ENCODE measurements at regions not wholly inside any gene's neighbourhood (a gene's known extent, or its start where the extent isn't known, plus 50 kb on each side); places are given as distances from the start of the nearest gene placed in this dataset.

- TF ChIP-seq ETV6 (conservative IDR thresholded peaks at IDR 0.05 in 1 of 2, IDR thresholded peaks at IDR 0.05 in 1 of 2; ENCODE audit: borderline replicate concordance in 1 of 2, low read depth in 1 of 2) (no peak), MYB (IDR thresholded peaks at IDR 0.05; ENCODE audit: borderline replicate concordance, low read depth, low read length) (no peak), TCF12 (IDR thresholded peaks at IDR 0.05; ENCODE audit: low read depth, low read length) (no peak), BCL11A (IDR thresholded peaks at IDR 0.05; ENCODE audit: low read depth, low read length) (no peak), CREM (IDR thresholded peaks at IDR 0.05; ENCODE audit: low read depth) (no peak), LARP7 (IDR thresholded peaks at IDR 0.05) (no peak), HSF1 (IDR thresholded peaks at IDR 0.05; ENCODE audit: low read depth, low read length) (no peak)
Measured at GRCh38 chr20:56956534-56956933, 309.9 kb downstream of the BMP7 start (continued).

- no peak overlapping the region for H3K4me3 ChIP-seq
- no peak overlapping the region for H2AFZ ChIP-seq (ENCODE audit: control insufficient read depth, low read depth, low read length)
- in situ Hi-C loops (cut with MboI) (no loop called here), intact Hi-C loops (cut with micrococcal nuclease; ENCODE audit: unreplicated experiment) (no loop called here)
- no peak overlapping the region for H3K9ac ChIP-seq (ENCODE audit: control insufficient read depth, insufficient read depth, low read length)
- ChIA-PET SMC1A (ENCODE audit: uncharacterized antibody, unreplicated experiment) (no interaction called here), POLR2A (interaction anchor here (0.6 kb wide), 1 partner anchor 242 kb away, joined by 4 read pairs; no protein-coding TSS in a partner anchor), RAD21 (ENCODE audit: unreplicated experiment) (no interaction called here), CTCF (no interaction called here)
- no peak overlapping the region for H3K4me2 ChIP-seq (ENCODE audit: control insufficient read depth, insufficient read depth)
- no peaks in the 10 kb centered on the region for H3K4me1 ChIP-seq (ENCODE audit: control insufficient read depth, insufficient read depth, low read length)
- H3K9me3 ChIP-seq (replicated peaks; ENCODE audit: control insufficient read depth, insufficient read depth, low read length): no peaks in the 10 kb centered on the region
- ATAC-seq: no peak
- WGBS (ENCODE audit: insufficient coverage, insufficient replicate concordance, low lambda C conversion rate, missing lambda C conversion rate): 45% methylated on average over 31 of the region's 34 CpGs
- no peaks in the 10 kb centered on the region for H3K79me2 ChIP-seq (ENCODE audit: control insufficient read depth, insufficient read depth, low read length)
- no peaks in the 10 kb centered on the region for H3K36me3 ChIP-seq (ENCODE audit: control insufficient read depth in 2 of 2, insufficient read depth in 2 of 2, low read length in 1 of 2)
- no TSS peak for BruUV-seq (replicated peaks)
- no peaks in the 10 kb centered on the region for H4K20me1 ChIP-seq (ENCODE audit: control insufficient read depth, insufficient read depth)
- peaks cover 3 to 6% of the 10 kb centered on the region in 2 experiments; a peak in 3 of 4 replicates for H3K27me3 ChIP-seq (replicated peaks in 1 of 2; ENCODE audit: control insufficient read depth in 2 of 2, insufficient read depth in 2 of 2, low read length in 1 of 2)
- FAIRE-seq: no peak
- no peak for DNase-seq (ENCODE audit: low read depth, low spot score)
- H3K27ac ChIP-seq (ENCODE audit: control insufficient read depth, insufficient read depth): no peak overlapping the region
- no peak for TF ChIP-seq ZNF687 (IDR thresholded peaks at IDR 0.05)
- no peak for TF ChIP-seq IKZF2 (IDR thresholded peaks at IDR 0.05)
- no peak for TF ChIP-seq TBL1XR1 (IDR thresholded peaks at IDR 0.05; ENCODE audit: low read depth, low read length)
- no peak for TF ChIP-seq MYB (IDR thresholded peaks at IDR 0.05; ENCODE audit: borderline replicate concordance, low read depth, low read length)
- TF ChIP-seq POLR2AphosphoS2 (IDR thresholded peaks at IDR 0.05; ENCODE audit: low read depth, low read length): no peak
- no peak for TF ChIP-seq EGR1 (IDR thresholded peaks at IDR 0.05; ENCODE audit: borderline replicate concordance in 1 of 2, low read depth in 2 of 2, low read length in 2 of 2)
- TF ChIP-seq, protein P1, sequence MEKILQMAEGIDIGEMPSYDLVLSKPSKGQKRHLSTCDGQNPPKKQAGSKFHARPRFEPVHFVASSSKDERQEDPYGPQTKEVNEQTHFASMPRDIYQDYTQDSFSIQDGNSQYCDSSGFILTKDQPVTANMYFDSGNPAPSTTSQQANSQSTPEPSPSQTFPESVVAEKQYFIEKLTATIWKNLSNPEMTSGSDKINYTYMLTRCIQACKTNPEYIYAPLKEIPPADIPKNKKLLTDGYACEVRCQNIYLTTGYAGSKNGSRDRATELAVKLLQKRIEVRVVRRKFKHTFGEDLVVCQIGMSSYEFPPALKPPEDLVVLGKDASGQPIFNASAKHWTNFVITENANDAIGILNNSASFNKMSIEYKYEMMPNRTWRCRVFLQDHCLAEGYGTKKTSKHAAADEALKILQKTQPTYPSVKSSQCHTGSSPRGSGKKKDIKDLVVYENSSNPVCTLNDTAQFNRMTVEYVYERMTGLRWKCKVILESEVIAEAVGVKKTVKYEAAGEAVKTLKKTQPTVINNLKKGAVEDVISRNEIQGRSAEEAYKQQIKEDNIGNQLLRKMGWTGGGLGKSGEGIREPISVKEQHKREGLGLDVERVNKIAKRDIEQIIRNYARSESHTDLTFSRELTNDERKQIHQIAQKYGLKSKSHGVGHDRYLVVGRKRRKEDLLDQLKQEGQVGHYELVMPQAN (conservative IDR thresholded peaks at IDR 0.05): no peak
Measured at GRCh38 chr20:56957737-56958553, 308.5 kb downstream of the BMP7 start.
